ENCODE measurements at regions not wholly inside any gene's neighbourhood (a gene's known extent, or its start where the extent isn't known, plus 50 kb on each side); places are given as distances from the start of the nearest gene placed in this dataset.

DNA sequence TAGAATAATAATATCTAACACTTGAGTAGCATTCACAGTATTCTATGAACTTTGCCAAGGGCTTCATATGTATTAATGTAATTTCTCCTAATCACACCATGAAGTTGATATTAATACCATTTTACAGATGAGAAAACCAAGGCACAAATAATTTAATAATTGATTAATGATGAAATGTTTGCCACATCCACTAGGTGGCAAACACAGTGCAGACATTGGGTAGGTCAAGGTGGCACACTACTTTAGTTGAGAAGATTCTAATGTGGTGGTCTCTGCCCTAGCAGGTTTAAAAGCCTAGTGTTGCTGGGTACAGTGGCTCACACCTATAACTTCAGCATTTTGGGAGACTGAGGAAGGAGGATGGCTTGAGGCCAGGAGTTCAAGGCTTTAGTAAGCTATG, 412.4 kb downstream of the SUCLA2 start:
- Histone ChIP-seq H3K4me3 (ENCODE audit: low read depth, low read length) (no peak overlapping the region), H2AFZ (ENCODE audit: low read length, unreplicated experiment) (no peak overlapping the region), H3K79me2 (ENCODE audit: control insufficient read depth, insufficient read depth, low read length, unreplicated experiment) (no peaks in the 10 kb centered on the region), H3K27me3 (ENCODE audit: insufficient read depth, low read length) (no peaks in the 10 kb centered on the region), H3K4me1 (ENCODE audit: control insufficient read depth, insufficient read depth, low read length, unreplicated experiment) (no peaks in the 10 kb centered on the region), H3K27ac (ENCODE audit: low read depth, low read length) (no peak overlapping the region), H3K36me3 (ENCODE audit: insufficient read depth, low read length) (no peaks in the 10 kb centered on the region)

GRCh38 chr13:47572375-47572774, 428.7 kb downstream of the SUCLA2 start:
- H3K27me3 ChIP-seq (ENCODE audit: insufficient read depth, low read length), result no peaks in the 10 kb centered on the region
- no peak overlapping the region for H2AFZ ChIP-seq (ENCODE audit: low read length, unreplicated experiment)
- H3K79me2 ChIP-seq (ENCODE audit: control insufficient read depth, insufficient read depth, low read length, unreplicated experiment), result no peaks in the 10 kb centered on the region
- H3K36me3 ChIP-seq (ENCODE audit: insufficient read depth, low read length), result no peaks in the 10 kb centered on the region
- H3K27ac ChIP-seq (ENCODE audit: low read depth, low read length), result no peak overlapping the region
- H3K4me3 ChIP-seq (ENCODE audit: low read depth, low read length), result no peak overlapping the region
- no peaks in the 10 kb centered on the region for H3K4me1 ChIP-seq (ENCODE audit: control insufficient read depth, insufficient read depth, low read length, unreplicated experiment)

DNA sequence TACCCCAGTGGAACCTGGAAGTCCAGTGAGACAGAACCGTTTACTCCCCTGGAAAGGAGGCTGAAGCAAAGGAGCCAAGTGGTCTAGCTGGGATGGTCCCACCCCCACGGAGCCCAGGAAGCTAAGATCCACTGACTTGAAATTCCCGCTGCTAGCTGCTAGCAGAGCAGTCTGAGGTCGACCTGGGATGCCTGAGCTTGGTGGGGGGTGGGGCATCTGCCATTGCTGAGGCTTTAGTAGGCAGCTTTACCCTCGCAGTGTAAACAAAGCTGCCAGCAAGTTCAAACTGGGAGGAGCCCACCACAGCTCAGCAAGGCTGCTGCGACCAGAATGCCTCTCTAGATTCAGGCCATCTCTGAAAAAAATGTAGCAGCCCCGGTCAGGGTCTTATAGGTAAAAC, 437.0 kb downstream of the SUCLA2 start:
- Histone ChIP-seq H3K27ac (ENCODE audit: low read depth, low read length) (no peak overlapping the region), H3K4me1 (ENCODE audit: control insufficient read depth, insufficient read depth, low read length, unreplicated experiment) (no peaks in the 10 kb centered on the region), H3K36me3 (ENCODE audit: insufficient read depth, low read length) (no peaks in the 10 kb centered on the region), H3K4me3 (ENCODE audit: low read depth, low read length) (no peak overlapping the region), H3K27me3 (ENCODE audit: insufficient read depth, low read length) (no peaks in the 10 kb centered on the region), H2AFZ (ENCODE audit: low read length, unreplicated experiment) (no peak overlapping the region), H3K79me2 (ENCODE audit: control insufficient read depth, insufficient read depth, low read length, unreplicated experiment) (no peaks in the 10 kb centered on the region)

- no peak overlapping the region for H3K4me3 ChIP-seq (ENCODE audit: low read depth, low read length)
- no peaks in the 10 kb centered on the region for H3K4me1 ChIP-seq (ENCODE audit: control insufficient read depth, insufficient read depth, low read length, unreplicated experiment)
- H3K36me3 ChIP-seq (ENCODE audit: insufficient read depth, low read length), result no peaks in the 10 kb centered on the region
- no peak overlapping the region for H3K27ac ChIP-seq (ENCODE audit: low read depth, low read length)
- no peaks in the 10 kb centered on the region for H3K79me2 ChIP-seq (ENCODE audit: control insufficient read depth, insufficient read depth, low read length, unreplicated experiment)
- no peaks in the 10 kb centered on the region for H3K27me3 ChIP-seq (ENCODE audit: insufficient read depth, low read length)
- no peak overlapping the region for H2AFZ ChIP-seq (ENCODE audit: low read length, unreplicated experiment)
Measured at GRCh38 chr13:47556703-47557102, 444.4 kb downstream of the SUCLA2 start.

DNA sequence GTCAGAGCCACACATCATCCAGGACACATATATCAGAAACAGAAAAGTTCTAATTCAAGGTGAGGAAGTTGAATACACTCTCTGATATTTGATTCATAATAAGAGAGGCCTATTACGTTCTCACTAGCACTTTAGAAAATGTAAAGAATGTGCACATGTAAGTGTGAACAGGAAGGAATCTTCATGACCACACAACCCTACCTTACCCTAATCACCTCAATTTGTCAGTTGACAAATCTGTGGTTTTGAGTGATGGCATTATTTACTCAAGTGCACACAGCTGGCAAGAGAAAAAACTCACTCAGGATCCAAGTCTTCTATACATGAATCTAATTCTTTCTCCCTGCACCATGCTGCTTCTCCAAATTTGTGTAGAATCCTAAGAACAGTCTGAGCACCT, 445.8 kb downstream of the SUCLA2 start:
- Histone ChIP-seq H2AFZ (ENCODE audit: low read length, unreplicated experiment) (no peak overlapping the region), H3K4me3 (ENCODE audit: low read depth, low read length) (no peak overlapping the region), H3K27ac (ENCODE audit: low read depth, low read length) (no peak overlapping the region), H3K27me3 (ENCODE audit: insufficient read depth, low read length) (no peaks in the 10 kb centered on the region), H3K79me2 (ENCODE audit: control insufficient read depth, insufficient read depth, low read length, unreplicated experiment) (no peaks in the 10 kb centered on the region), H3K36me3 (ENCODE audit: insufficient read depth, low read length) (no peaks in the 10 kb centered on the region), H3K4me1 (ENCODE audit: control insufficient read depth, insufficient read depth, low read length, unreplicated experiment) (no peaks in the 10 kb centered on the region)

GRCh38 chr13:47553329-47553977, 447.6 kb downstream of the SUCLA2 start:
- Histone ChIP-seq H2AFZ (ENCODE audit: low read length, unreplicated experiment) (no peak overlapping the region), H3K4me3 (ENCODE audit: low read depth, low read length) (no peak overlapping the region), H3K4me1 (ENCODE audit: control insufficient read depth, insufficient read depth, low read length, unreplicated experiment) (no peaks in the 10 kb centered on the region), H3K79me2 (ENCODE audit: control insufficient read depth, insufficient read depth, low read length, unreplicated experiment) (no peaks in the 10 kb centered on the region), H3K27me3 (ENCODE audit: insufficient read depth, low read length) (no peaks in the 10 kb centered on the region), H3K27ac (ENCODE audit: low read depth, low read length) (no peak overlapping the region), H3K36me3 (ENCODE audit: insufficient read depth, low read length) (no peaks in the 10 kb centered on the region)

DNA sequence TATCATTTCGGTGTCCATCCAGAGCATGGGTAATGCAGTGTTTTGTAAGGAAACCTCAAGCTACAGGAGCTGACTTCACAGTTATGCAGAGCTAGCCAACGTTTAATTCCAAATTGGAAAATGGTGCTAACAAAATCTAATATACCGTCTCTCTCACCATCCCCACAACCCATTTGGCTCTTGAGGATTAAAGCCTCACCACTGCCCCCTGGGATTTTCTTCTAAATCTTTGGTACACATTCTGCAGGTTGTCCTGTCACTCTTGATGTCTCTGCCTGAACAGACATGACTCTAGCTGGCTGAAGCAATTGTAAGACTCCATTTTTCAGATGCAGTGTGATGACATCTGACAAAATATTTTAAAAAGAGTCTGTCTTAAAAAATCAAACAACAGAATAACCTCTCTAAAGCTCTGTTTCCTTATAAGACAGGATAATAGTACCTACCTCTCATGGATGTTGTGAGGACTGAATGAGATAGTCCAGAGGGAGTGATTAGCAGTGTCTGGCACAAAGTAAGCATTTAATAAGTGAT, 451.8 kb downstream of the SUCLA2 start:
- no peak overlapping the region for H3K27ac ChIP-seq (ENCODE audit: low read depth, low read length)
- no peak overlapping the region for H3K4me3 ChIP-seq (ENCODE audit: low read depth, low read length)
- no peaks in the 10 kb centered on the region for H3K4me1 ChIP-seq (ENCODE audit: control insufficient read depth, insufficient read depth, low read length, unreplicated experiment)
- H2AFZ ChIP-seq (ENCODE audit: low read length, unreplicated experiment), result no peak overlapping the region
- H3K27me3 ChIP-seq (ENCODE audit: insufficient read depth, low read length), result no peaks in the 10 kb centered on the region
- H3K36me3 ChIP-seq (ENCODE audit: insufficient read depth, low read length), result no peaks in the 10 kb centered on the region
- no peaks in the 10 kb centered on the region for H3K79me2 ChIP-seq (ENCODE audit: control insufficient read depth, insufficient read depth, low read length, unreplicated experiment)

DNA sequence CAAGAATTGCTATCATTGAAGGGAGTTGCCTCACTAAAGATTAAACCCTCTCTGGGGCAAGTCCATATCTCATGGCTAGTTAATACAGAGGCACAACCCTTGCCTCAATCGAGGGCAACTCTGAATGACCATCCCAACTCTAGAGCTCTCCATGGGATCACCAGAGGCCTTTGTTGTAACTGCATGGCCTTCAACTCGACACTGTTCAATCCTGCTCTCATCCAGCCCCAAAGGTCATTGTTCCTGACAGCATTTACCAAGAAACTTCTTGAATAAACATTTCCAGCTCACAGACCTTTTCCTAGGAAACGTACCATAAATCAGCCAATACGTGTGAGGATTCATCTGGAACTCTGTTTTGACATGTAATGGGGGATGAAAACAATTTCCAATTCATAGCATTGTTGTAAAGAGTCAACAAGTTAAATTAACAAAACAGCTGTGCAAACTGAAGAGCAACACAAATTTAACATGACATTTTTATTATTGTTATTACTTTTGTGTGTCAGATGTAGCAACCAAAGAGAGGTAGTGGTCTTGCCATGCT, 452.7 kb downstream of the SUCLA2 start:
- Histone ChIP-seq H3K79me2 (ENCODE audit: control insufficient read depth, insufficient read depth, low read length, unreplicated experiment) (no peaks in the 10 kb centered on the region), H3K4me1 (ENCODE audit: control insufficient read depth, insufficient read depth, low read length, unreplicated experiment) (no peaks in the 10 kb centered on the region), H2AFZ (ENCODE audit: low read length, unreplicated experiment) (no peak overlapping the region), H3K36me3 (ENCODE audit: insufficient read depth, low read length) (no peaks in the 10 kb centered on the region), H3K4me3 (ENCODE audit: low read depth, low read length) (no peak overlapping the region), H3K27ac (ENCODE audit: low read depth, low read length) (no peak overlapping the region), H3K27me3 (ENCODE audit: insufficient read depth, low read length) (no peaks in the 10 kb centered on the region)

DNA sequence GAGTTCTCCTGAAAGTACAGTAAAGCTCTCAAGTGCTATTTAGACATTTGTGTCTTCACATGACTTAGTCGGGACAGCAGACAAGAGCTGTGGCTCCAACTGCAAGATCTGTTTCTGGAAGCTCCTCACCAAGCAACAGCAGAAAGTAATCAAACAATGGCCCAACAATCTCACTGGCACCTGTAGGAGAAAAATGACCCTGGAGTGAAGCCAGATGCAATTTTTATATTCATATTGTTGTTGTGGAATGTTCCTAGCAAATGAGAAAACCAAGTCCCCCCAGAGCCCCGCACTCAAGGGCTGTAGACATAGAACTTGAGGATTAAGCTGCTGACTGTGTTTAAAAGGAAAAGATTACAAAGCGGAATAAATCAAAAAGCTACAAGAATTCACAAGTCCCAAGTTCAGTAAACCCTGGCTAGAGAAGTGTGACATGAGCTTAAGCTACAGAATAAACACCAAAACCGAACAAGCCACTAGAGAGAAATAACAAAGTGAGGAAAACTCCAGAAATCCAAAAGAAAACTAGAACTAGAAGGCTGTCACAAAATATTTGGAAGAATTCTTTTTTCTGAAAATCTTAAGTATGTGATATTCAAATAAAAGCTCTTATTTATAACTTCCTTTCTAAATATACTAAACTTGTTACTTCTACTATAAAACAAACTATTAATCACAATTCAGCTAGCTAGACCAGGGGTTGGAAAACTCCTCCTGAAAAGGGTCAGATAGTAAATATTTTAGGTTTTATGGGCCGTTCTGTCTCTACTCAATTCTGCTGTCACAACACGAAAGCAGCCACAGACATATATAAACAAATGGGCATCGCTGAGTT, 454.5 kb downstream of the SUCLA2 start:
- Histone ChIP-seq H3K27me3 (ENCODE audit: insufficient read depth, low read length) (no peaks in the 10 kb centered on the region), H2AFZ (ENCODE audit: low read length, unreplicated experiment) (no peak overlapping the region), H3K4me1 (ENCODE audit: control insufficient read depth, insufficient read depth, low read length, unreplicated experiment) (no peaks in the 10 kb centered on the region), H3K4me3 (ENCODE audit: low read depth, low read length) (no peak overlapping the region), H3K36me3 (ENCODE audit: insufficient read depth, low read length) (no peaks in the 10 kb centered on the region), H3K79me2 (ENCODE audit: control insufficient read depth, insufficient read depth, low read length, unreplicated experiment) (no peaks in the 10 kb centered on the region), H3K27ac (ENCODE audit: low read depth, low read length) (no peak overlapping the region)

DNA sequence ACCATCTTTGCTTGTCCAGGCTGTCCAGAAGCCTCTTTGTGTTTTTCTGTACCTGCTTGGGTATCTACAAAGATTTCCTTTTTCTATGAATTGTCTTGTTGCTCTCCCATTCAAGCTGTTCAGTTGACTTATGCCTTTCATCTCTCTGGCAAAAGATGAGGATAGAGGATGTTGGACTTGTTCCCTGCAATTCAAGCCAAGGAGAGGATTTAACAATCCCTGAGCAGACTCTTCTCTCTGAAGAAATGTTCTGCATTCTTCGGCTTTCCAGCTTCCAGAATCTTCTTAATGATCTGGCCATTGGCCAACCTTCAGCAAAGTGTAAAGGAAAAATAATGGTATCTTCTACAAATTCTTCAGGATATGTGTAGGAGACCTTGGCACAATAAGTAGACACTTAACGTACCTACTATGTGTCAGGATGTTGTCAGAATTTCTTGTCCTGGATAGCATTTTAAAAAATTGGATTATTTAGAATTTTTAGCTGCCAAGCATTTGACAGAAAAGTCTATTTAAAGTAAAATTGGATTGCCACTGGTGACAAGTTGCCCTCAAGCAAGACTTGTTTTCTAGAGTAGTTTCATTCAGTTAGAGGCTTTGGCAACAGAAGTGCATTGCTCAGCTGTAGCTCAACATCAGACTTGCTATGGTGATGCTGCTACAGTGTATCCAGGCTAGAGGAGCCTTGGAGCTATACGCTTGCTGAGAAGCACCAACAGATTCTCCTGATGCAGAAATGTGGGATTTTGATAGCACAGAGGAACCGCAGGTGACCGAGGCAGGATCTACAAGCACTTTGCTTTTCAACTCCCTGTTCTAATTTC, 455.7 kb downstream of the SUCLA2 start:
- Histone ChIP-seq H2AFZ (ENCODE audit: low read length, unreplicated experiment) (no peak overlapping the region), H3K27ac (ENCODE audit: low read depth, low read length) (no peak overlapping the region), H3K27me3 (ENCODE audit: insufficient read depth, low read length) (no peaks in the 10 kb centered on the region), H3K36me3 (ENCODE audit: insufficient read depth, low read length) (no peaks in the 10 kb centered on the region), H3K4me3 (ENCODE audit: low read depth, low read length) (no peak overlapping the region), H3K4me1 (ENCODE audit: control insufficient read depth, insufficient read depth, low read length, unreplicated experiment) (no peaks in the 10 kb centered on the region), H3K79me2 (ENCODE audit: control insufficient read depth, insufficient read depth, low read length, unreplicated experiment) (no peaks in the 10 kb centered on the region)

Data from ACC112 (cell line).